Mucosa of stomach (tissue), 1 donor: ENCODE measurements at regions not wholly inside any gene's neighbourhood (a gene's known extent, or its start where the extent isn't known, plus 50 kb on each side); places are given as distances from the start of the nearest gene placed in this dataset.

ENCODE experiments used
- H3K27me3 ChIP-seq: one replicate; pipeline ENCODE4 v1.7.0; 2013; ENCODE audit warnings: mild to moderate bottlenecking, low read length; ENCODE audit not compliant: control insufficient read depth, insufficient read depth
- H3K36me3 ChIP-seq: one replicate; pipeline ENCODE4 v1.7.0; 2013; ENCODE audit warnings: low read length; ENCODE audit not compliant: control insufficient read depth, insufficient read depth
- H3K4me1 ChIP-seq: one replicate; pipeline ENCODE4 v1.7.0; 2013; ENCODE audit warnings: mild to moderate bottlenecking, low read length; ENCODE audit not compliant: control insufficient read depth, insufficient read depth
- H3K4me3 ChIP-seq: one replicate; pipeline ENCODE4 v1.7.0; 2013; ENCODE audit warnings: low read length
- H3K9ac ChIP-seq: one replicate; pipeline ENCODE4 v1.7.0; 2013; ENCODE audit warnings: mild to moderate bottlenecking, low read length, moderate library complexity
- H3K9me3 ChIP-seq: one replicate; pipeline ENCODE4 v1.7.0; 2013; ENCODE audit warnings: mild to moderate bottlenecking, low read length, moderate library complexity; ENCODE audit not compliant: control insufficient read depth
- donor health status: Pancreatic carcinoma.

GRCh38 chr12:77590306-77590705 lies 240.4 kb upstream of the NAV3 start:
- Histone ChIP-seq H3K4me3 (no peak overlapping the region), H3K4me1 (no peaks in the 10 kb centered on the region), H3K9ac (no peak overlapping the region), H3K27me3 (no peaks in the 10 kb centered on the region), H3K36me3 (no peaks in the 10 kb centered on the region), H3K9me3 (no peaks in the 10 kb centered on the region)

- Histone ChIP-seq H3K9ac (no peak overlapping the region), H3K4me3 (no peak overlapping the region), H3K36me3 (no peaks in the 10 kb centered on the region)
These were observed 245.8 kb upstream of the NAV3 start for GRCh38 chr12:77584860-77585259.

GRCh38 chr12:77578466-77579220 lies 252.1 kb upstream of the NAV3 start:
- Histone ChIP-seq H3K9ac (no peak overlapping the region), H3K4me3 (no peak overlapping the region), H3K36me3 (no peaks in the 10 kb centered on the region)

More at GRCh38 chr12:77584860-77585259, 245.8 kb upstream of the NAV3 start:
- no peaks in the 10 kb centered on the region for H3K27me3 ChIP-seq
- H3K9me3 ChIP-seq = no peaks in the 10 kb centered on the region
- H3K4me1 ChIP-seq = no peaks in the 10 kb centered on the region

GRCh38 chr12:77577791-77578190 lies 252.9 kb upstream of the NAV3 start:
- H3K9ac ChIP-seq = no peak overlapping the region
- no peak overlapping the region for H3K4me3 ChIP-seq
- no peaks in the 10 kb centered on the region for H3K9me3 ChIP-seq
- no peaks in the 10 kb centered on the region for H3K27me3 ChIP-seq
- no peaks in the 10 kb centered on the region for H3K36me3 ChIP-seq
- no peaks in the 10 kb centered on the region for H3K4me1 ChIP-seq

More at GRCh38 chr12:77578466-77579220, 252.1 kb upstream of the NAV3 start:
- H3K9me3 ChIP-seq = no peaks in the 10 kb centered on the region
- H3K27me3 ChIP-seq = no peaks in the 10 kb centered on the region
- H3K4me1 ChIP-seq = no peaks in the 10 kb centered on the region

- Histone ChIP-seq H3K9me3 (no peaks in the 10 kb centered on the region), H3K4me3 (no peak overlapping the region), H3K27me3 (no peaks in the 10 kb centered on the region), H3K4me1 (no peaks in the 10 kb centered on the region), H3K36me3 (no peaks in the 10 kb centered on the region), H3K9ac (no peak overlapping the region)
These were observed 255.2 kb upstream of the NAV3 start for GRCh38 chr12:77575376-77575919.

- Histone ChIP-seq H3K4me1 (no peaks in the 10 kb centered on the region), H3K4me3 (no peak overlapping the region), H3K9ac (no peak overlapping the region), H3K36me3 (no peaks in the 10 kb centered on the region), H3K27me3 (no peaks in the 10 kb centered on the region), H3K9me3 (no peaks in the 10 kb centered on the region)
These were observed 258.3 kb upstream of the NAV3 start for GRCh38 chr12:77572371-77572770.

GRCh38 chr12:77571768-77572167 lies 258.9 kb upstream of the NAV3 start:
- H3K4me3 ChIP-seq = no peak overlapping the region
- H3K27me3 ChIP-seq = no peaks in the 10 kb centered on the region
- no peaks in the 10 kb centered on the region for H3K9me3 ChIP-seq
- H3K4me1 ChIP-seq = no peaks in the 10 kb centered on the region
- no peak overlapping the region for H3K9ac ChIP-seq
- H3K36me3 ChIP-seq = no peaks in the 10 kb centered on the region

GRCh38 chr12:77571127-77571526 lies 259.6 kb upstream of the NAV3 start:
- Histone ChIP-seq H3K9me3 (no peaks in the 10 kb centered on the region), H3K9ac (no peak overlapping the region), H3K4me3 (no peak overlapping the region), H3K4me1 (no peaks in the 10 kb centered on the region), H3K36me3 (no peaks in the 10 kb centered on the region), H3K27me3 (no peaks in the 10 kb centered on the region)

- Histone ChIP-seq H3K27me3 (no peaks in the 10 kb centered on the region), H3K36me3 (no peaks in the 10 kb centered on the region), H3K9me3 (no peaks in the 10 kb centered on the region), H3K9ac (no peak overlapping the region), H3K4me1 (no peaks in the 10 kb centered on the region), H3K4me3 (no peak overlapping the region)
These were observed 260.8 kb upstream of the NAV3 start for GRCh38 chr12:77569876-77570275.

- no peaks in the 10 kb centered on the region for H3K9me3 ChIP-seq
- H3K36me3 ChIP-seq = no peaks in the 10 kb centered on the region
- no peak overlapping the region for H3K9ac ChIP-seq
- no peak overlapping the region for H3K4me3 ChIP-seq
- no peaks in the 10 kb centered on the region for H3K27me3 ChIP-seq
- no peaks in the 10 kb centered on the region for H3K4me1 ChIP-seq
These were observed 270.0 kb upstream of the NAV3 start for GRCh38 chr12:77560714-77561113.

- H3K27me3 ChIP-seq = no peaks in the 10 kb centered on the region
- H3K9ac ChIP-seq = no peak overlapping the region
- no peaks in the 10 kb centered on the region for H3K9me3 ChIP-seq
- H3K4me1 ChIP-seq = no peaks in the 10 kb centered on the region
- H3K4me3 ChIP-seq = no peak overlapping the region
- H3K36me3 ChIP-seq = no peaks in the 10 kb centered on the region
These were observed 271.2 kb upstream of the NAV3 start for GRCh38 chr12:77559400-77560074.

GRCh38 chr12:77555074-77555473 lies 275.6 kb upstream of the NAV3 start:
- H3K4me1 ChIP-seq = no peaks in the 10 kb centered on the region
- no peaks in the 10 kb centered on the region for H3K27me3 ChIP-seq
- H3K36me3 ChIP-seq = no peaks in the 10 kb centered on the region
- no peaks in the 10 kb centered on the region for H3K9me3 ChIP-seq
- no peak overlapping the region for H3K4me3 ChIP-seq
- no peak overlapping the region for H3K9ac ChIP-seq
